Rectal smooth muscle tissue (tissue), 1 donor: ENCODE measurements at regions not wholly inside any gene's neighbourhood (a gene's known extent, or its start where the extent isn't known, plus 50 kb on each side); places are given as distances from the start of the nearest gene placed in this dataset.
A peak's percentile ranks its signal among the peaks of the same experiment; 100 is the strongest.

Experiments used
- H3K27ac ChIP-seq: one replicate; pipeline ENCODE4 v1.7.0; 2013; ENCODE audit warnings: low read depth, low read length, inconsistent platforms
- H3K27me3 ChIP-seq: one replicate; pipeline ENCODE4 v1.7.0; 2013; ENCODE audit warnings: low read length; ENCODE audit not compliant: control insufficient read depth, insufficient read depth
- H3K36me3 ChIP-seq: one replicate; pipeline ENCODE4 v1.7.0; 2013; ENCODE audit warnings: low read length; ENCODE audit not compliant: control insufficient read depth, insufficient read depth
- H3K4me1 ChIP-seq: one replicate; pipeline ENCODE4 v1.7.0; 2013; ENCODE audit warnings: low read length; ENCODE audit not compliant: control insufficient read depth, insufficient read depth
- H3K4me3 ChIP-seq: one replicate; pipeline ENCODE4 v1.7.0; 2013; ENCODE audit warnings: low read length
- H3K9ac ChIP-seq: one replicate; pipeline ENCODE4 v1.7.0; 2013; ENCODE audit warnings: low read length

GRCh38 chr13:91168386-91168711 lies 179.1 kb upstream of the MIR17HG start:
- Histone ChIP-seq H3K27me3 (no peaks in the 10 kb centered on the region), H3K4me1 (no peaks in the 10 kb centered on the region), H3K36me3 (no peaks in the 10 kb centered on the region), H3K27ac (no peak overlapping the region), H3K4me3 (no peak overlapping the region), H3K9ac (no peak overlapping the region)

- Histone ChIP-seq H3K36me3 (no peaks in the 10 kb centered on the region), H3K27ac (no peak overlapping the region), H3K4me3 (no peak overlapping the region), H3K27me3 (no peaks in the 10 kb centered on the region), H3K4me1 (no peaks in the 10 kb centered on the region), H3K9ac (no peak overlapping the region)
These were observed 178.0 kb upstream of the MIR17HG start for GRCh38 chr13:91169321-91170050.

GRCh38 chr13:91172160-91172559 lies 175.3 kb upstream of the MIR17HG start:
- Histone ChIP-seq H3K27me3 (no peaks in the 10 kb centered on the region), H3K36me3 (no peaks in the 10 kb centered on the region), H3K9ac (no peak overlapping the region), H3K27ac (no peak overlapping the region), H3K4me3 (no peak overlapping the region), H3K4me1 (no peaks in the 10 kb centered on the region)

GRCh38 chr13:91174886-91175501 lies 172.5 kb upstream of the MIR17HG start:
- Histone ChIP-seq H3K4me3 (peak overlapping the region; percentile 8), H3K9ac (no peak overlapping the region), H3K36me3 (no peaks in the 10 kb centered on the region), H3K27me3 (no peaks in the 10 kb centered on the region), H3K27ac (no peak overlapping the region), H3K4me1 (no peaks in the 10 kb centered on the region)

- no peaks in the 10 kb centered on the region for H3K36me3 ChIP-seq
- H3K27me3 ChIP-seq, result no peaks in the 10 kb centered on the region
- H3K4me1 ChIP-seq, result no peaks in the 10 kb centered on the region
- H3K4me3 ChIP-seq, result no peak overlapping the region
- H3K9ac ChIP-seq, result no peak overlapping the region
- no peak overlapping the region for H3K27ac ChIP-seq
These were observed 169.4 kb upstream of the MIR17HG start for GRCh38 chr13:91178099-91178498.

- no peak overlapping the region for H3K9ac ChIP-seq
- no peaks in the 10 kb centered on the region for H3K36me3 ChIP-seq
- no peaks in the 10 kb centered on the region for H3K4me1 ChIP-seq
- H3K4me3 ChIP-seq, result no peak overlapping the region
- no peaks in the 10 kb centered on the region for H3K27me3 ChIP-seq
- H3K27ac ChIP-seq, result no peak overlapping the region
These were observed 165.6 kb upstream of the MIR17HG start for GRCh38 chr13:91181892-91182291.

GRCh38 chr13:91184244-91184926 lies 163.1 kb upstream of the MIR17HG start:
- Histone ChIP-seq H3K4me1 (no peaks in the 10 kb centered on the region), H3K27me3 (no peaks in the 10 kb centered on the region), H3K9ac (no peak overlapping the region), H3K27ac (no peak overlapping the region), H3K36me3 (no peaks in the 10 kb centered on the region), H3K4me3 (no peak overlapping the region)

- Histone ChIP-seq H3K4me1 (no peaks in the 10 kb centered on the region), H3K27me3 (no peaks in the 10 kb centered on the region), H3K4me3 (no peak overlapping the region), H3K9ac (no peak overlapping the region), H3K27ac (no peak overlapping the region), H3K36me3 (no peaks in the 10 kb centered on the region)
These were observed 162.1 kb upstream of the MIR17HG start for GRCh38 chr13:91185294-91185863.

- no peaks in the 10 kb centered on the region for H3K27me3 ChIP-seq
- H3K9ac ChIP-seq, result no peak overlapping the region
- H3K4me3 ChIP-seq, result no peak overlapping the region
- H3K36me3 ChIP-seq, result no peaks in the 10 kb centered on the region
- no peaks in the 10 kb centered on the region for H3K4me1 ChIP-seq
- H3K27ac ChIP-seq, result no peak overlapping the region
These were observed 160.0 kb upstream of the MIR17HG start for GRCh38 chr13:91187522-91187921.

- H3K9ac ChIP-seq, result no peak overlapping the region
- no peaks in the 10 kb centered on the region for H3K36me3 ChIP-seq
- no peak overlapping the region for H3K4me3 ChIP-seq
- H3K4me1 ChIP-seq, result no peaks in the 10 kb centered on the region
- H3K27me3 ChIP-seq, result no peaks in the 10 kb centered on the region
- H3K27ac ChIP-seq, result no peak overlapping the region
These were observed 158.0 kb upstream of the MIR17HG start for GRCh38 chr13:91189506-91189905.

- no peaks in the 10 kb centered on the region for H3K36me3 ChIP-seq
- no peak overlapping the region for H3K4me3 ChIP-seq
- H3K27me3 ChIP-seq, result no peaks in the 10 kb centered on the region
- no peak overlapping the region for H3K9ac ChIP-seq
- no peak overlapping the region for H3K27ac ChIP-seq
- H3K4me1 ChIP-seq, result no peaks in the 10 kb centered on the region
These were observed 154.1 kb upstream of the MIR17HG start for GRCh38 chr13:91193358-91193757.

- no peaks in the 10 kb centered on the region for H3K36me3 ChIP-seq
These were observed 151.7 kb upstream of the MIR17HG start for GRCh38 chr13:91195789-91196188.

More at GRCh38 chr13:91195789-91196188, 151.7 kb upstream of the MIR17HG start:
- Histone ChIP-seq H3K27ac (no peak overlapping the region), H3K4me3 (no peak overlapping the region), H3K27me3 (no peaks in the 10 kb centered on the region), H3K4me1 (no peaks in the 10 kb centered on the region), H3K9ac (no peak overlapping the region)
